Liver (tissue), 8 donors: ENCODE measurements at regions not wholly inside any gene's neighbourhood (a gene's known extent, or its start where the extent isn't known, plus 50 kb on each side); places are given as distances from the start of the nearest gene placed in this dataset.

Experiments used
- DNase-seq: peaks from one replicate; pipeline ENCODE4 v3.0.0-alpha.2; 2017; ENCODE audit warnings: low spot score
- H3K27ac ChIP-seq, 2 donors: one replicate each; pipeline ENCODE4 v1.7.0; 2013; ENCODE audit warnings: inconsistent platforms in 2 of 2, low read length in 2 of 2, control low read depth in 1 of 2, low read depth in 1 of 2, mild to moderate bottlenecking in 1 of 2
- H3K27me3 ChIP-seq, 4 donors: one replicate each; pipeline versions ENCODE4 v1.6.1 to v1.7.0; 2013; ENCODE audit warnings: low read length in 3 of 4, inconsistent platforms in 1 of 4, mild to moderate bottlenecking in 1 of 4, moderate library complexity in 1 of 4; ENCODE audit not compliant: control insufficient read depth in 4 of 4, insufficient read depth in 4 of 4
- H3K36me3 ChIP-seq, 4 donors: one replicate each; pipeline versions ENCODE4 v1.6.1 to v1.7.0; 2013; ENCODE audit warnings: low read length in 3 of 4, mild to moderate bottlenecking in 3 of 4, low read depth in 1 of 4, moderate library complexity in 1 of 4; ENCODE audit not compliant: control insufficient read depth in 4 of 4, insufficient read depth in 3 of 4
- H3K4me1 ChIP-seq, 4 donors: one replicate each; pipeline versions ENCODE4 v1.6.1 to v1.7.0; 2013; ENCODE audit warnings: low read length in 3 of 4, mild to moderate bottlenecking in 3 of 4, moderate library complexity in 1 of 4; ENCODE audit not compliant: control insufficient read depth in 4 of 4, insufficient read depth in 4 of 4
- H3K4me3 ChIP-seq, 3 donors: one replicate each; pipeline versions ENCODE4 v1.6.1 to v1.7.0; 2013; ENCODE audit warnings: low read length in 3 of 3, control low read depth in 1 of 3, low read depth in 1 of 3, mild to moderate bottlenecking in 1 of 3
- H3K9ac ChIP-seq, 2 donors: one replicate each; pipeline ENCODE4 v1.7.0; 2013; ENCODE audit warnings: low read length in 2 of 2, mild to moderate bottlenecking in 2 of 2, moderate library complexity in 2 of 2, control low read depth in 1 of 2, low read depth in 1 of 2
- H3K9me3 ChIP-seq, 4 donors: one replicate each; pipeline versions ENCODE4 v1.6.1 to v1.7.0; 2013; ENCODE audit warnings: low read length in 3 of 4; ENCODE audit not compliant: control insufficient read depth in 4 of 4
- EGR1 ChIP-seq, 2 donors: IDR thresholded peaks; 2 replicates each; pipeline ENCODE4 v1.6.1; 2016 to 2018; ENCODE audit warnings: antibody characterized with exemption in 2 of 2, low read depth in 2 of 2
- FOXA1 ChIP-seq: IDR thresholded peaks from 2 replicates; pipeline ENCODE4 v1.6.1; 2016; ENCODE audit warnings: antibody characterized with exemption
- FOXA2 ChIP-seq: IDR thresholded peaks from 2 replicates; pipeline ENCODE4 v1.6.1; 2016; ENCODE audit warnings: antibody characterized with exemption
- GABPA ChIP-seq, 2 donors: IDR thresholded peaks in 1 of 2; conservative IDR thresholded peaks in 1 of 2; 2 replicates each; pipeline ENCODE4 v1.6.1; 2016; ENCODE audit warnings: antibody characterized with exemption in 2 of 2, mild to moderate bottlenecking in 1 of 2, moderate library complexity in 1 of 2
- HNF4A ChIP-seq, 2 donors: conservative IDR thresholded peaks; 2 replicates each; pipeline ENCODE4 v1.6.1; 2016; ENCODE audit warnings: antibody characterized with exemption in 2 of 2, mild to moderate bottlenecking in 2 of 2
- HNF4G ChIP-seq: IDR thresholded peaks from 2 replicates; pipeline ENCODE4 v1.6.1; 2016; ENCODE audit warnings: antibody characterized with exemption
- JUND ChIP-seq, 2 donors: IDR thresholded peaks; 2 replicates each; pipeline ENCODE4 v1.6.1; 2016; ENCODE audit warnings: antibody characterized with exemption in 2 of 2
- MAX ChIP-seq: IDR thresholded peaks from 2 replicates; pipeline ENCODE4 v1.6.1; 2016; ENCODE audit warnings: antibody characterized with exemption
- NR2F2 ChIP-seq: IDR thresholded peaks from 2 replicates; pipeline ENCODE4 v1.6.1; 2016; ENCODE audit warnings: antibody characterized with exemption
- RAD21 ChIP-seq, 2 donors: IDR thresholded peaks; 2 replicates each; pipeline ENCODE4 v1.6.1; 2016; ENCODE audit warnings: antibody characterized with exemption in 2 of 2, mild to moderate bottlenecking in 2 of 2
- RXRA ChIP-seq, 2 donors: IDR thresholded peaks; 2 replicates each; pipeline ENCODE4 v1.6.1; 2017 to 2018; ENCODE audit warnings: antibody characterized with exemption in 2 of 2, mild to moderate bottlenecking in 1 of 2
- SP1 ChIP-seq: IDR thresholded peaks from 2 replicates; pipeline ENCODE4 v1.6.1; 2018; ENCODE audit warnings: antibody characterized with exemption, mild to moderate bottlenecking
- TAF1 ChIP-seq: conservative IDR thresholded peaks from 2 replicates; pipeline ENCODE4 v1.6.1; 2016; ENCODE audit warnings: antibody characterized with exemption, mild to moderate bottlenecking
- YY1 ChIP-seq: IDR thresholded peaks from 2 replicates; pipeline ENCODE4 v1.6.1; 2016; ENCODE audit warnings: antibody characterized with exemption, mild to moderate bottlenecking
- WGBS: extraction: QIAGEN DNeasy Blood & Tissue Kit; methylation state at CpG from one replicate; pipeline ENCODE4 v1.1.7; 2013; 5-methylcytosine and 5-hydroxymethylcytosine counted together
- TF ChIP-seq, protein P1 (sequence below): IDR thresholded peaks from 2 replicates; pipeline ENCODE4 v1.6.1; 2016; ENCODE audit warnings: antibody characterized with exemption
- TF ChIP-seq, protein P2 (sequence below): IDR thresholded peaks from 2 replicates; pipeline ENCODE4 v1.6.1; 2016; ENCODE audit warnings: antibody characterized with exemption
- TF ChIP-seq, protein P3 (sequence below): IDR thresholded peaks from 2 replicates; pipeline ENCODE4 v1.6.1; 2016; ENCODE audit warnings: antibody characterized with exemption, mild to moderate bottlenecking
- TF ChIP-seq, protein P4 (sequence below): fragments of 150-350 bp; IDR thresholded peaks from 2 replicates; pipeline ENCODE4 v1.5.1; 2017; ENCODE audit warnings: improper control_type of control experiment, low read depth, low read length; ENCODE audit not compliant: missing input control
- donor health status: healthy.
- donor health status: healthy.
- donor health status: healthy.
- donor health status: healthy.
- donor health status: healthy.

DNA sequence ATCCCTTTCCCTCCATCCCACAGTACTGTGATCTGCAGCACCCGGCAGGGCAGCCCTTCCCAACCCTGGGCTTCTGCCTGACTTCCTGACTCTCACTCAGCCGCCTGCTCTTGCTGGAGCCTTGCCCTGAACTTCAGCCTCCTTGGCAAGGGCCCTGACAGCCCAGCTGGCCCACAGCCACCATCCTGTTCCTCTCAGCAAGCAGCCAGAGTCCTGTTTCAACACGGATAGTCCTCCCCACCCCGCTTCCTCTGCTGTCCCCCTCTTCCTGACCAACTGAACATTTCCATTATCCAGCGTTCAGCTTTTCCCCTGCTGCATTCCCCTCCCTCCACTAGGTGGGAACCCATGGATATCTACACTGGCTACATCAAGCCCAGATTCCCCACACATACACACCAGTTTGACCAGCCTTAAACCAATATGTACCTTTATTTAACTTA is 74.0 kb upstream of the MDM1 start (continued):
- TF ChIP-seq, protein P1, sequence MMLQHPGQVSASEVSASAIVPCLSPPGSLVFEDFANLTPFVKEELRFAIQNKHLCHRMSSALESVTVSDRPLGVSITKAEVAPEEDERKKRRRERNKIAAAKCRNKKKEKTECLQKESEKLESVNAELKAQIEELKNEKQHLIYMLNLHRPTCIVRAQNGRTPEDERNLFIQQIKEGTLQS = no peak
- TF ChIP-seq FOXA2 (peak; percentile 56), YY1 (peak; percentile 84), FOXA1 (peak; percentile 69)

DNA sequence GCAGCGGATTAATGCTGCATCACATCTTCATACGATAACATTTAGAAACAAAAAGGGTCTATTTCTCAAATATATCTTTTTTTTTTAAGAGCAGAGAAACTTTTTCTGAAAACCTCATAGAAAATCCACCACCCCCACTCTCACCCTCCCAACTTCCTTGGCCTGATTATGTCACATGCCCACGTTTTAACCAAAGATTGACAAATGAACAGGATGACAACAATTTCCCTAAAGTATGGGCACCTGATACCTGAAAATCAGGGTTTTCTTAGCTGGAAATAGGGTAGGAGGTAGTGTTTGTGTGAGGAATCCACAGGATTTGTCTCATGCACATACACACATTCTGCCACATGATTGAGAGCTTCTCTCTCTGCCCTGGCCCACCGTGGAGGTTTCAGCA is 74.7 kb upstream of the MDM1 start:
- TF ChIP-seq YY1 = no peak
- TF ChIP-seq, protein P1 = no peak
- no peak overlapping the region for H3K9ac ChIP-seq

DNA sequence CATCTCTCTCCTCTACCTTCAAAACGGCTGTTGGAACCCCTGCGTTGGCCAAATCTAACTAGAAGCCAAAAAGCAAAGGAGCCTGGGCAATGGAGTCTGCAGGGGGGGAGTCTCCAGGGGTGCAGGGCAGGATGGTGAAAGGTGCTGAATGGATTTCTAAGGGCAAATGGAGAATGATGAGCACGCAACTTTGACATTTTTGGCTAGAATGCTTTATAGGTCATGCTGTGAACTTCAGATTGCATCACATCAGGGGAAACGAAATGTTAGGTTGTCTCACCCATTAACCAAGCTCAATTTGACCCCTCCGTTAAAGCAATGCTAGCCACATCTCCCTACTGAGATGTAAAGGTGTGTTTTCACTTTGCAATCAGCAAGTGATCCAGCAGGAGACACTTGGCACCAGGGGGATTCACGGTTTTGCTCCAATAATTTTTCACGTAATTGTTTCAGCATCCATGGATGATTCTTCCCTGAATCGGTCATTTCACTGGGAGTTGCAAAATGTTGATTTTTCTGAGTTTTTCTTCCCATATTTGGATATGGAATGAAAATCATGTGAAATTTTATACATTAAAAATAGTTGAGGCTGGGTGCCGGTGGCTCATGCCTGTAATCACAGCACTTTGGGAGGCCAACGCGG is 78.0 kb upstream of the MDM1 start:
- Histone ChIP-seq H3K27ac (peak overlapping the region in 1 of 2 donors; percentile 25), H3K4me1 (peaks cover 9 to 31% (median 29%) of the 10 kb centered on the region in 4 donors), H3K9ac (no peak overlapping the region), H3K9me3 (no peaks in the 10 kb centered on the region), H3K36me3 (no peaks in the 10 kb centered on the region), H3K27me3 (no peaks in the 10 kb centered on the region), H3K4me3 (peak overlapping the region in 2 of 3 donors; percentile 23 to 24)
- DNase-seq = no peak
- 40% methylated on average over 11 of the region's 11 CpGs for WGBS
- peak in 1 of 2 donors; percentile 77 for TF ChIP-seq EGR1 (IDR thresholded peaks at IDR 0.05; ENCODE audit: low read depth in 2 of 2)
- peak in 1 of 2 donors; percentile 28 for TF ChIP-seq GABPA (IDR thresholded peaks at IDR 0.05 in 1 of 2, conservative IDR thresholded peaks at IDR 0.05 in 1 of 2)
- TF ChIP-seq SP1 = peak; percentile 69
- no peak for TF ChIP-seq FOXA2
- peak; percentile 70 for TF ChIP-seq MAX
- peak in 1 of 2 donors; percentile 50 for TF ChIP-seq JUND (IDR thresholded peaks at IDR 0.05)
- TF ChIP-seq, protein P2, sequence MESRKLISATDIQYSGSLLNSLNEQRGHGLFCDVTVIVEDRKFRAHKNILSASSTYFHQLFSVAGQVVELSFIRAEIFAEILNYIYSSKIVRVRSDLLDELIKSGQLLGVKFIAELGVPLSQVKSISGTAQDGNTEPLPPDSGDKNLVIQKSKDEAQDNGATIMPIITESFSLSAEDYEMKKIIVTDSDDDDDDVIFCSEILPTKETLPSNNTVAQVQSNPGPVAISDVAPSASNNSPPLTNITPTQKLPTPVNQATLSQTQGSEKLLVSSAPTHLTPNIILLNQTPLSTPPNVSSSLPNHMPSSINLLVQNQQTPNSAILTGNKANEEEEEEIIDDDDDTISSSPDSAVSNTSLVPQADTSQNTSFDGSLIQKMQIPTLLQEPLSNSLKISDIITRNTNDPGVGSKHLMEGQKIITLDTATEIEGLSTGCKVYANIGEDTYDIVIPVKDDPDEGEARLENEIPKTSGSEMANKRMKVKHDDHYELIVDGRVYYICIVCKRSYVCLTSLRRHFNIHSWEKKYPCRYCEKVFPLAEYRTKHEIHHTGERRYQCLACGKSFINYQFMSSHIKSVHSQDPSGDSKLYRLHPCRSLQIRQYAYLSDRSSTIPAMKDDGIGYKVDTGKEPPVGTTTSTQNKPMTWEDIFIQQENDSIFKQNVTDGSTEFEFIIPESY = no peak
- no peak for TF ChIP-seq FOXA1
- TF ChIP-seq NR2F2 = no peak
- peak; percentile 76 for TF ChIP-seq YY1
- TF ChIP-seq, protein P1 = peak; percentile 86
- TF ChIP-seq, protein P3, sequence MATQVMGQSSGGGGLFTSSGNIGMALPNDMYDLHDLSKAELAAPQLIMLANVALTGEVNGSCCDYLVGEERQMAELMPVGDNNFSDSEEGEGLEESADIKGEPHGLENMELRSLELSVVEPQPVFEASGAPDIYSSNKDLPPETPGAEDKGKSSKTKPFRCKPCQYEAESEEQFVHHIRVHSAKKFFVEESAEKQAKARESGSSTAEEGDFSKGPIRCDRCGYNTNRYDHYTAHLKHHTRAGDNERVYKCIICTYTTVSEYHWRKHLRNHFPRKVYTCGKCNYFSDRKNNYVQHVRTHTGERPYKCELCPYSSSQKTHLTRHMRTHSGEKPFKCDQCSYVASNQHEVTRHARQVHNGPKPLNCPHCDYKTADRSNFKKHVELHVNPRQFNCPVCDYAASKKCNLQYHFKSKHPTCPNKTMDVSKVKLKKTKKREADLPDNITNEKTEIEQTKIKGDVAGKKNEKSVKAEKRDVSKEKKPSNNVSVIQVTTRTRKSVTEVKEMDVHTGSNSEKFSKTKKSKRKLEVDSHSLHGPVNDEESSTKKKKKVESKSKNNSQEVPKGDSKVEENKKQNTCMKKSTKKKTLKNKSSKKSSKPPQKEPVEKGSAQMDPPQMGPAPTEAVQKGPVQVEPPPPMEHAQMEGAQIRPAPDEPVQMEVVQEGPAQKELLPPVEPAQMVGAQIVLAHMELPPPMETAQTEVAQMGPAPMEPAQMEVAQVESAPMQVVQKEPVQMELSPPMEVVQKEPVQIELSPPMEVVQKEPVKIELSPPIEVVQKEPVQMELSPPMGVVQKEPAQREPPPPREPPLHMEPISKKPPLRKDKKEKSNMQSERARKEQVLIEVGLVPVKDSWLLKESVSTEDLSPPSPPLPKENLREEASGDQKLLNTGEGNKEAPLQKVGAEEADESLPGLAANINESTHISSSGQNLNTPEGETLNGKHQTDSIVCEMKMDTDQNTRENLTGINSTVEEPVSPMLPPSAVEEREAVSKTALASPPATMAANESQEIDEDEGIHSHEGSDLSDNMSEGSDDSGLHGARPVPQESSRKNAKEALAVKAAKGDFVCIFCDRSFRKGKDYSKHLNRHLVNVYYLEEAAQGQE = peak; percentile 94
- TF ChIP-seq RXRA (IDR thresholded peaks at IDR 0.05) = peak; percentile 89 to 90
- TF ChIP-seq, protein P4, sequence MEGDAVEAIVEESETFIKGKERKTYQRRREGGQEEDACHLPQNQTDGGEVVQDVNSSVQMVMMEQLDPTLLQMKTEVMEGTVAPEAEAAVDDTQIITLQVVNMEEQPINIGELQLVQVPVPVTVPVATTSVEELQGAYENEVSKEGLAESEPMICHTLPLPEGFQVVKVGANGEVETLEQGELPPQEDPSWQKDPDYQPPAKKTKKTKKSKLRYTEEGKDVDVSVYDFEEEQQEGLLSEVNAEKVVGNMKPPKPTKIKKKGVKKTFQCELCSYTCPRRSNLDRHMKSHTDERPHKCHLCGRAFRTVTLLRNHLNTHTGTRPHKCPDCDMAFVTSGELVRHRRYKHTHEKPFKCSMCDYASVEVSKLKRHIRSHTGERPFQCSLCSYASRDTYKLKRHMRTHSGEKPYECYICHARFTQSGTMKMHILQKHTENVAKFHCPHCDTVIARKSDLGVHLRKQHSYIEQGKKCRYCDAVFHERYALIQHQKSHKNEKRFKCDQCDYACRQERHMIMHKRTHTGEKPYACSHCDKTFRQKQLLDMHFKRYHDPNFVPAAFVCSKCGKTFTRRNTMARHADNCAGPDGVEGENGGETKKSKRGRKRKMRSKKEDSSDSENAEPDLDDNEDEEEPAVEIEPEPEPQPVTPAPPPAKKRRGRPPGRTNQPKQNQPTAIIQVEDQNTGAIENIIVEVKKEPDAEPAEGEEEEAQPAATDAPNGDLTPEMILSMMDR = no peak
- peak; percentile 41 to 51 for TF ChIP-seq HNF4A (conservative IDR thresholded peaks at IDR 0.05)
- TF ChIP-seq HNF4G = no peak
- peak; percentile 33 to 47 for TF ChIP-seq RAD21 (IDR thresholded peaks at IDR 0.05)
- no peak for TF ChIP-seq TAF1

More for the DNA sequence above, 74.7 kb upstream of the MDM1 start:
- H3K27me3 ChIP-seq = no peaks in the 10 kb centered on the region
- no peaks in the 10 kb centered on the region for H3K9me3 ChIP-seq
- no peak for DNase-seq
- no peaks in the 10 kb centered on the region for H3K36me3 ChIP-seq
- no peak overlapping the region for H3K4me3 ChIP-seq
- WGBS = 73% methylated on average over 4 of the region's 4 CpGs
- peaks cover 11 to 46% (median 33%) of the 10 kb centered on the region in 4 donors for H3K4me1 ChIP-seq
- peak overlapping the region in 1 of 2 donors; percentile 92 for H3K27ac ChIP-seq
